ENCODE measurements at regions not wholly inside any gene's neighbourhood (a gene's known extent, or its start where the extent isn't known, plus 50 kb on each side); places are given as distances from the start of the nearest gene placed in this dataset.

DNA sequence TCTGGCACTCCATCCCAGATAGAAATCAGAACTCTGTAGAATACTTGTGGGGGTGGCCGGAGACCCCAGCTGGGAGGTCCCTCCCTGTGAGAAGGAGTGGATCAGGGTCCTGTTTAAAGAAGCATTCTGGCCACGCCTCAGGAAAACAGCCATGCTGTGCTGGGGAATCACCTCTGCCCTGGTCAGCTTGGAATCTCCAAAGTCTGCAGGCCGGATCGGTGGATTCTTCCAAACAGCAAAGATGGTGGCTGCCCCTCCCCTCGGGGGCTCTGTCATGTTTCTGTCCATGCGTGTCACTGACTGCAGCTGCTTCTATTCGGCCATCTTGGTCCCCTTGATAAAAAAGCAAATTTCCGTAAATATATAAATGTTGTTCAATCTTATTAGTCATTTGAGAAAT is 365.9 kb downstream of the JRKL start:
- Histone ChIP-seq H3K27ac (ENCODE audit: low read depth in 1 of 2, low read length in 2 of 2) (no peak overlapping the region), H3K36me3 (ENCODE audit: control insufficient read depth in 4 of 4, insufficient read depth in 3 of 4, low read depth in 1 of 4, low read length in 3 of 4) (no peaks in the 10 kb centered on the region), H3K4me1 (ENCODE audit: control insufficient read depth in 4 of 4, insufficient read depth in 4 of 4, low read length in 3 of 4) (no peaks in the 10 kb centered on the region), H3K9ac (ENCODE audit: low read depth in 1 of 2, low read length in 2 of 2) (no peak overlapping the region), H3K4me3 (ENCODE audit: low read depth in 1 of 3, low read length in 3 of 3) (no peak overlapping the region), H3K27me3 (ENCODE audit: control insufficient read depth in 4 of 4, insufficient read depth in 4 of 4, low read length in 3 of 4) (no peaks in the 10 kb centered on the region), H3K9me3 (ENCODE audit: control insufficient read depth in 4 of 4, low read length in 3 of 4) (no peaks in the 10 kb centered on the region)
- 78% methylated on average over 8 of the region's 8 CpGs for WGBS
- DNase-seq (ENCODE audit: low spot score): no peak
- no peak for TF ChIP-seq GABPA (IDR thresholded peaks at IDR 0.05 in 1 of 2, conservative IDR thresholded peaks at IDR 0.05 in 1 of 2)
- no peak for TF ChIP-seq HNF4G (IDR thresholded peaks at IDR 0.05)
- TF ChIP-seq SP1 (IDR thresholded peaks at IDR 0.05): no peak
- TF ChIP-seq RXRA (IDR thresholded peaks at IDR 0.05): no peak
- no peak for TF ChIP-seq TAF1 (conservative IDR thresholded peaks at IDR 0.05)
- TF ChIP-seq, protein P1, sequence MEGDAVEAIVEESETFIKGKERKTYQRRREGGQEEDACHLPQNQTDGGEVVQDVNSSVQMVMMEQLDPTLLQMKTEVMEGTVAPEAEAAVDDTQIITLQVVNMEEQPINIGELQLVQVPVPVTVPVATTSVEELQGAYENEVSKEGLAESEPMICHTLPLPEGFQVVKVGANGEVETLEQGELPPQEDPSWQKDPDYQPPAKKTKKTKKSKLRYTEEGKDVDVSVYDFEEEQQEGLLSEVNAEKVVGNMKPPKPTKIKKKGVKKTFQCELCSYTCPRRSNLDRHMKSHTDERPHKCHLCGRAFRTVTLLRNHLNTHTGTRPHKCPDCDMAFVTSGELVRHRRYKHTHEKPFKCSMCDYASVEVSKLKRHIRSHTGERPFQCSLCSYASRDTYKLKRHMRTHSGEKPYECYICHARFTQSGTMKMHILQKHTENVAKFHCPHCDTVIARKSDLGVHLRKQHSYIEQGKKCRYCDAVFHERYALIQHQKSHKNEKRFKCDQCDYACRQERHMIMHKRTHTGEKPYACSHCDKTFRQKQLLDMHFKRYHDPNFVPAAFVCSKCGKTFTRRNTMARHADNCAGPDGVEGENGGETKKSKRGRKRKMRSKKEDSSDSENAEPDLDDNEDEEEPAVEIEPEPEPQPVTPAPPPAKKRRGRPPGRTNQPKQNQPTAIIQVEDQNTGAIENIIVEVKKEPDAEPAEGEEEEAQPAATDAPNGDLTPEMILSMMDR (IDR thresholded peaks at IDR 0.05; ENCODE audit: low read depth, low read length, missing input control): no peak

DNA sequence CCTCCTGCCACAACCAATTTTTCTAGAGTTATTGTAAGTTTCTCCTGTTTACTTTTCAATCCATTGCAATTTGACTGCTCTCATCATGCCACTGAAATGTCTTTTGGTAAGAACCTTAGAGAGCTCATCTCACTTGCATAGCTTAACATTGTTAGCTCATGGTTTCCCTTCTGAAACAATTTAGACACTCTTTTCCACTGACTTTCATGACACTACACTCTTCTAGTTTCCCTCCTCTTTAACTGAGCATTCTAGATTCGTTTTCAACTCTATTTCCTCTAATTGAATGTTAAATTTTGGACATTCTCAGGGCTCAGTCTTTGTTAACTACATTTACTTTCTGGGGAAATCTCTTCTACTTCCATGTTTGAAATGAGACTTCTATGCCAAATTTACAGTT is 369.1 kb downstream of the JRKL start:
- Histone ChIP-seq H3K27me3 (ENCODE audit: control insufficient read depth in 4 of 4, insufficient read depth in 4 of 4, low read length in 3 of 4) (no peaks in the 10 kb centered on the region), H3K4me3 (ENCODE audit: low read depth in 1 of 3, low read length in 3 of 3) (no peak overlapping the region), H3K9ac (ENCODE audit: low read depth in 1 of 2, low read length in 2 of 2) (no peak overlapping the region), H3K36me3 (ENCODE audit: control insufficient read depth in 4 of 4, insufficient read depth in 3 of 4, low read depth in 1 of 4, low read length in 3 of 4) (no peaks in the 10 kb centered on the region), H3K4me1 (ENCODE audit: control insufficient read depth in 4 of 4, insufficient read depth in 4 of 4, low read length in 3 of 4) (no peaks in the 10 kb centered on the region), H3K27ac (ENCODE audit: low read depth in 1 of 2, low read length in 2 of 2) (no peak overlapping the region), H3K9me3 (ENCODE audit: control insufficient read depth in 4 of 4, low read length in 3 of 4) (no peaks in the 10 kb centered on the region)
- whole genome bisulfite sequencing: 14% methylated on average over 1 of the region's 1 CpG
- no peak for TF ChIP-seq YY1 (IDR thresholded peaks at IDR 0.05)
- TF ChIP-seq, protein P2, sequence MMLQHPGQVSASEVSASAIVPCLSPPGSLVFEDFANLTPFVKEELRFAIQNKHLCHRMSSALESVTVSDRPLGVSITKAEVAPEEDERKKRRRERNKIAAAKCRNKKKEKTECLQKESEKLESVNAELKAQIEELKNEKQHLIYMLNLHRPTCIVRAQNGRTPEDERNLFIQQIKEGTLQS (IDR thresholded peaks at IDR 0.05): no peak
- no peak for TF ChIP-seq SP1 (IDR thresholded peaks at IDR 0.05)
- no peak for TF ChIP-seq FOXA2 (IDR thresholded peaks at IDR 0.05)
- no peak for TF ChIP-seq HNF4G (IDR thresholded peaks at IDR 0.05)
- no peak for TF ChIP-seq JUND (IDR thresholded peaks at IDR 0.05)
- no peak for TF ChIP-seq NR2F2 (IDR thresholded peaks at IDR 0.05)
- TF ChIP-seq, protein P3, sequence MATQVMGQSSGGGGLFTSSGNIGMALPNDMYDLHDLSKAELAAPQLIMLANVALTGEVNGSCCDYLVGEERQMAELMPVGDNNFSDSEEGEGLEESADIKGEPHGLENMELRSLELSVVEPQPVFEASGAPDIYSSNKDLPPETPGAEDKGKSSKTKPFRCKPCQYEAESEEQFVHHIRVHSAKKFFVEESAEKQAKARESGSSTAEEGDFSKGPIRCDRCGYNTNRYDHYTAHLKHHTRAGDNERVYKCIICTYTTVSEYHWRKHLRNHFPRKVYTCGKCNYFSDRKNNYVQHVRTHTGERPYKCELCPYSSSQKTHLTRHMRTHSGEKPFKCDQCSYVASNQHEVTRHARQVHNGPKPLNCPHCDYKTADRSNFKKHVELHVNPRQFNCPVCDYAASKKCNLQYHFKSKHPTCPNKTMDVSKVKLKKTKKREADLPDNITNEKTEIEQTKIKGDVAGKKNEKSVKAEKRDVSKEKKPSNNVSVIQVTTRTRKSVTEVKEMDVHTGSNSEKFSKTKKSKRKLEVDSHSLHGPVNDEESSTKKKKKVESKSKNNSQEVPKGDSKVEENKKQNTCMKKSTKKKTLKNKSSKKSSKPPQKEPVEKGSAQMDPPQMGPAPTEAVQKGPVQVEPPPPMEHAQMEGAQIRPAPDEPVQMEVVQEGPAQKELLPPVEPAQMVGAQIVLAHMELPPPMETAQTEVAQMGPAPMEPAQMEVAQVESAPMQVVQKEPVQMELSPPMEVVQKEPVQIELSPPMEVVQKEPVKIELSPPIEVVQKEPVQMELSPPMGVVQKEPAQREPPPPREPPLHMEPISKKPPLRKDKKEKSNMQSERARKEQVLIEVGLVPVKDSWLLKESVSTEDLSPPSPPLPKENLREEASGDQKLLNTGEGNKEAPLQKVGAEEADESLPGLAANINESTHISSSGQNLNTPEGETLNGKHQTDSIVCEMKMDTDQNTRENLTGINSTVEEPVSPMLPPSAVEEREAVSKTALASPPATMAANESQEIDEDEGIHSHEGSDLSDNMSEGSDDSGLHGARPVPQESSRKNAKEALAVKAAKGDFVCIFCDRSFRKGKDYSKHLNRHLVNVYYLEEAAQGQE (IDR thresholded peaks at IDR 0.05): no peak
- TF ChIP-seq GABPA (IDR thresholded peaks at IDR 0.05 in 1 of 2, conservative IDR thresholded peaks at IDR 0.05 in 1 of 2): no peak
- TF ChIP-seq, protein P1 (IDR thresholded peaks at IDR 0.05; ENCODE audit: low read depth, low read length, missing input control): no peak
- TF ChIP-seq, protein P4, sequence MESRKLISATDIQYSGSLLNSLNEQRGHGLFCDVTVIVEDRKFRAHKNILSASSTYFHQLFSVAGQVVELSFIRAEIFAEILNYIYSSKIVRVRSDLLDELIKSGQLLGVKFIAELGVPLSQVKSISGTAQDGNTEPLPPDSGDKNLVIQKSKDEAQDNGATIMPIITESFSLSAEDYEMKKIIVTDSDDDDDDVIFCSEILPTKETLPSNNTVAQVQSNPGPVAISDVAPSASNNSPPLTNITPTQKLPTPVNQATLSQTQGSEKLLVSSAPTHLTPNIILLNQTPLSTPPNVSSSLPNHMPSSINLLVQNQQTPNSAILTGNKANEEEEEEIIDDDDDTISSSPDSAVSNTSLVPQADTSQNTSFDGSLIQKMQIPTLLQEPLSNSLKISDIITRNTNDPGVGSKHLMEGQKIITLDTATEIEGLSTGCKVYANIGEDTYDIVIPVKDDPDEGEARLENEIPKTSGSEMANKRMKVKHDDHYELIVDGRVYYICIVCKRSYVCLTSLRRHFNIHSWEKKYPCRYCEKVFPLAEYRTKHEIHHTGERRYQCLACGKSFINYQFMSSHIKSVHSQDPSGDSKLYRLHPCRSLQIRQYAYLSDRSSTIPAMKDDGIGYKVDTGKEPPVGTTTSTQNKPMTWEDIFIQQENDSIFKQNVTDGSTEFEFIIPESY (IDR thresholded peaks at IDR 0.05): no peak
- TF ChIP-seq, protein P5, sequence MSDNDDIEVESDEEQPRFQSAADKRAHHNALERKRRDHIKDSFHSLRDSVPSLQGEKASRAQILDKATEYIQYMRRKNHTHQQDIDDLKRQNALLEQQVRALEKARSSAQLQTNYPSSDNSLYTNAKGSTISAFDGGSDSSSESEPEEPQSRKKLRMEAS (IDR thresholded peaks at IDR 0.05): no peak
- TF ChIP-seq EGR1 (IDR thresholded peaks at IDR 0.05; ENCODE audit: low read depth in 2 of 2): no peak
- no peak for TF ChIP-seq FOXA1 (IDR thresholded peaks at IDR 0.05)
- TF ChIP-seq RAD21 (IDR thresholded peaks at IDR 0.05): no peak
- no peak for TF ChIP-seq TAF1 (conservative IDR thresholded peaks at IDR 0.05)
- no peak for TF ChIP-seq HNF4A (conservative IDR thresholded peaks at IDR 0.05)
- no peak for DNase-seq (ENCODE audit: low spot score)
